NCI-H446 (cell line): ENCODE measurements at regions not wholly inside any gene's neighbourhood (a gene's known extent, or its start where the extent isn't known, plus 50 kb on each side); places are given as distances from the start of the nearest gene placed in this dataset.

Experiments used
- DNase-seq, 2 experiments: peaks; one replicate each; lab custom pipeline; 2025; lab: John Stamatoyannopoulos, UW

DNA sequence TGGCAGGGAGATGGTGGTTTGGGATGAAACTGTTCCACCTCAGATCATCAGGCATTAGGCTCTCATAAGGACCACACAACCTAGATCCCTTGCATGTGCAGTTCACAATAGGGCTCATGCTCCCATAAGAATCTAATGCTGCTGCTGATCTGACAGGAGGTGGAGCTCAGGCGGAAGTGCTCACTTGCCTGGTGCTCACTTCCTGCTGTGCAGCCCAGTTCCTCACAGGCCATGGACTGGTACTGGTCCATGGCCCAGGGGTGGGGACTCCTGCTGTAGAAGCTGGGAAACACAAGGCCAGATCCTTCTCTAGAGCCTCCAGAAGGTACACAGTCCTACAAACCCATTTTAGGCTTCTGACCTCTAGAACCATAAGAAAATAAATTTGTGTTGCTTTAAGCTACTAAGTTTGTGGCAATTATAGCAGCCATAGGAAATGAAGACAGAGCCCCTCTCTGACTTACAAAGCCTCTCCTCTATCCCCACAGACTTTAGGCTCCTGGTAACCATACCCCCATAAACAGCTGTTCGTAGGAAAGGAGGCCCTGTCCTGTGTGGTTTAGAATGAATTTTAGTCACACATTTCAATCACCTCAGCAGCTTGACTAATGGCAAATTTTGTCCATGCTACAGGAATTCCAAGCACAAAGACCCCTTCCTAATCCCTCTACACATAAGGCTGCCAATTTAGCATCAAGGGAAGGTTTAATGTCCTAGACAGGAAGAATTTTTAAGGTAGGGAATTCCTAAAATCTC, 206.1 kb upstream of the PHYHIPL start:
- no peak for DNase-seq

DNA sequence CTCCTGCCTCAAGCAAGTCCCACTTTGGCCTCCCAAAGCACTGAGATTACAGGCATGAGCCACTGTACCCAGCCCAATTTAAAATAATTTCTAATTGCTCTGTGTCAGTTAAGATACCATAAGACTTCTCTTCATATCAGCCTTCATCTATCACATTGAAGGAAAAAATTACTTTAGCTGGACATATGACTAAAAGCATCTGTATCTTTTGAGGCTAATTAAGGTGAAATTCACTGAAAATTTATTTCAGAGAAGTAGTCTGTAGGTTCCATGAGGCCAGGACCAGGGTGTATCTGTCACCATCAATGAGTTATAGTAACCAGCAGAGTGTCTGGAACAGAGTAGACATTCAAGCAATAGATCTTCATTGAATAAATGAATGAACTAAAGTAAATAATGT, 205.2 kb upstream of the PHYHIPL start:
- no peak for DNase-seq

DNA sequence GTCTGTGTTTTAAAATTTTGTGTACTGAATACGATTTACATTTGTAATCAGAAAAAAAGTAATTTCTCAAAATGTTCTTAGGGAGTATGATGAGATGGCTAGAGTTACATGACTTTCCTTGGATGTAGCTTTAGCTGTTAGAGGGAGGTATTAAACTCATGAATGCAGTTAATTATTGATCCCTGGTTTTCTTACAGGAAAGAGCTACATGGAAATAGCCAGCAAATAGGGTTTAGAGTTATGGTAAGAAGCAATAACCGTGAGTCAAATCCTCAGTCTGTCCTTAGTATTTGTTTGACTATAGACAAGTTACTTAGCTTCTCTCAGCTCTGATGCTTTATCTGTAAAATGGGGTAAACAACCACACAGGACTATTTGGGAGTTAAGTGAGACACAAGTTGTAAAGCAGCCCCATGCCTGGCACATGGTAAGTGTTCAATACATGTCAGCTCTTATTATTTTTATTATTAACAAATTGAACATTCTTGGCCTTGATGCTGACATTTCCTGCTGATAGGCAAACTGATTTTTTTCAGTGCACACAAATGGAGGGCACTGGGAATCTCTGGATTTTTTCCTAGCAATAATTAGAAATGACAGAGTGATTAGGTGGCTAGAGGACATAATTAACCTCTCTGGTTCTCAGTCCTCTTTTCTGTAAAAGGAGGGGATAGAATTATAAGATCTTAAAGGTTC, 204.5 kb upstream of the PHYHIPL start:
- DNase-seq = no peak

DNA sequence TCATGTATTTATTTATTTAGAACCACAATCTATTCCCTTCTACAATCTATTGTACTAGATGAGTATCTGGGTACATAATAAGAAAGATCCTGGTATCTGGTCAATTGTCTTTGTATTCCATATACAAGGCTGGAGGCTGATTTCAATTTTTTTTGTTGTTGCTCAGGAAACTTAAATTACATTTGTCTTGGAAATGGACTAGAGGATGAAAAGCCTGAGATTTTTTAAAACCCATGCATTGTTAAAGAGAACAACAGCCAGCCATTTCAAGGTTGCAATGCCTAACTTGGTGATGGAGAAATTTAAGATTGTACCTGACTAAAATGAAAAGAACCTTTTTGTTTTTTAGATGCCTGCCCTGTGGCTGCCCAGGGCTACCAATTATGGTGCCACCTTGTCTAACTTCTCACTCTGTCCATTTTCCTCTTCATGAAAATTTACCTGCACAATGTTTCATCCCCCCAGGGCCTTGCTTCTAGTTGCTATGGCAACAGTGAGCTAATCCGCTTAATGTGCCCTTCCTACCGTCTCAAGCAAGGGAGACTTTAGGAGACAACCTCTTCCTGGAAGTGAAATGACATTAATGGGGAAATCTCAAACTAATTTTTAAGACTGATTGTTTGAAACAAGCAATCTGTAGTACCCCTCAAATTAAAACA, 203.7 kb upstream of the PHYHIPL start:
- DNase-seq = no peak

DNA sequence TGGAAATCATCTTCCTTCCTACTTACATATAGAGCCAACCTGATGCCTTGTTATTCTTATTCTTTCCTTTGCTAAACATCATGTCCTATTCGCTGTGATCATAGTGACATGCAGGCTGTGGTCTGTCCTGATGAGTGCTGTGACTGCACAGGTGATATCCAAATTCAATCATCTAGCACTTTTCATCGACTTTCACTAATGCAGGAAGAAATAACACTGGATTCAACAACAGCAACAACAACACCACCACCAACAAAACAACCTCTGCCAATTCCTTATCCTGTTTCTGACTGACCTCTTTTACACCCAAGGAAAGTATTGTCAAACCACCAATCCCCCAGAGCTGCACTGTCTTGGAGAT, 203.2 kb upstream of the PHYHIPL start:
- no peak for DNase-seq

DNA sequence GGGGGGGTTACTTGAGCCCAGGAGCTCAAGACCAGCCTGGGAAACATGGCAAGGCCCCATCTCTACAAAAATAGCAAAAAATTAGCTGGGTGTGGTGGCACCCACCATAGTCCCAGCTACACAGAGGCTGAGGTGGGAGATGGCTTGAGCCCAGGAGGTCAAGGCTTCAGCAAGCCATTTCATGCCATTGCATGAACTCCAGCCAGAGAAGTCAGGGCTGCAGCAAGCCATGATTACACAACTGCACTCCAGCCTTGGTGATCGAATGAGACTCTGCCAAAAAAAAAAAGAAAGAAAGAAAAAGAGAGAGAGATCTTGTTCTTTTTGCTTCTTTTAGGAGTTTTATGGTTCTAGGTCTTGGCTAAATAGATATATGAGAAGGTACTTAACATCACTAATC, 200.2 kb upstream of the PHYHIPL start:
- no peak for DNase-seq

DNA sequence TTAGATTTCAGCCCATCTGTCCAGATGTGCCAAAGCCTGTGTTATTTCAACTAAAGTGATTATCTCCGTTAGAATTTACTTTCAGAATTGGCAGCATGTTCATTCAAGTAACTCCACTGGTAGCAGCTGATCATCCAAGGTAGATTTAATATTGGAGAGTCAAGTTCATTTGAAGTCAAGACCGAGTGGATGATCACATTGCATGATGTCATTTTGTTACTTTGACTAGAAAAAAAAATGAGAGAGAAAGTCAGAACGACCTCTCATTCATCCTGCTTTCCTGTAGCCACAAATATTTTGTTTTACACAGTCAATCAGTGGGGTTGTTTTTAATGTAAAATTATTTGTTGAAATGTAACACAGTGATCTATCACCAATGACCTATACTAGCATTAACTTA, 196.7 kb upstream of the PHYHIPL start:
- DNase-seq = no peak

DNA sequence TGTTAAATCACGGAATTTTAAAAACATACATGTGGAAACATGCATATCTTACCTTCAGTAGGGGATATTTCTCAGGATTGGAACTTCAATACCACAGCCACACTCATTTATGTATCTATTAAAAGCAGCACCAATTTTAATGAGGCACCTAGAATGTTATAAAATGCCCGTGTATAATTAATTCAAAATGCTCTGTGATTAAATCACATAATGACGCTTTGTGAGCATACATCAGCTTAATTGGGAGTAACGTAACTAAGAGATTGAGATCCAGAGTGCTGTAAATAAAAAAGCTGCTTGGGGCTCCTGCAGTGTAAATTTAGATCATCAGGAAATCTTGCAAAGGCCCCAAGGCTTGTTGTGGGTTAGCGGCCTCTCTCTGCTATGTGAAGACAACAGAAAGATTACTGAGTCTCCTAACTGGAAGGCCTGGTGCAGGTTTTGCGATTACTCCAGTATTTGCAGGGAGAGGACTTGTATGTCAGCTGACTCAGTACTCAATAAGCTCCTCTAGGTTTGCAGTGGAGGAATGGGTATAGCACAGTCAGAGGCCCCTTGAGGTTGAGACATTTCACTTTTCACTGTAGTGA, 195.5 kb upstream of the PHYHIPL start:
- DNase-seq = no peak

DNA sequence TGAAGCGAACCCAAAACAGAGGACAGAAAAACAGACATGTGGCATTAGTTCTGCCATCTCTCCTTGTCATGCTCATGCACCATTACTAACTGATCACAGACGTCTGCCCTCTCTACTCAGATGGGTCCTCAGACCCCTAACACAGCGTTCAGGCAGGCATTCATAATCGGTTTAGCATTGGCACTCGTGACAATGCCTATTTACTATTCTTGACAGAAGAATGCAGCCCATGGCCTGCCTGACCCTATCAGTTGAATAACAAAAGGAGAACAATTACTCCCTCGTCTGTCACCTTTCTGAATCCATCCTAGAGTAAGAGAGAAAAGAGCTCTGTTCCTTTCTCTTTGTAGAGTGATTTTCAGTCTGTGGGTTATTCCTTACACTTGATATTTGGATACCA, 194.6 kb upstream of the PHYHIPL start:
- no peak for DNase-seq

DNA sequence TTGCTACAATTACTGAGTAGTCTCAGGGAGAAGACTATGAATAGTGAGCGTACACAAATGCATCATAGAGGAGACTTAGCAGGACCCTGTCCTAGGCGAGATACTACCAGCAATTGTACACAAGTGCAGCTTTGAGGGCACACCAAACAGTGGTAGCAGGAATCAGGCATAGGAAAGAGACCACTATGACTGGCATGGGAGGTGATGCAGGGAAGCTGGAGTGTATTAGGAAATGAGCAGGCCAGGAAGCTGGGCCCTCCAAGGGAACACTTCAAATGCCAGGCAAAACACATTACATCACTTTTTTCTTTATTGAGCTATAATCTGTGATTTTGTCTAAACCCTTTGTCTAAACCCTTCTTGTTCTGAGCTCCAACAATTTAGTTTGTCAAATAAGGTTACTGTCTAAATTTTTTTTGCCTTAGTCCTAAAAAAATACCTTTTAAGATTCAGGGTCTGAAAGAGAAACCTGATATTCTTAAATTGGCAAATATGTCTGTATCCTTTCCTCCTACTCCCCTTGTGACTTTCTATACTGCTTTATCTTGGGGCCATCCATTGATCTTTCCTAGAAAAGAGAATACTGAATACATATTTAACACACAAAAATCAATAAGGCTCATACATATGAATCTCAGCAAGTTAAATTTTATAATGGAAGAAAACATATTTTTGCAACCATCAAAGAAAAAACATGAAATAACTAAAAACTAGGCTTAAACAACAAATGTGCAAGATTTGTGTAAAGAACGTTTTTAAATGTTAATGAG, 193.8 kb upstream of the PHYHIPL start:
- no peak for DNase-seq

DNA sequence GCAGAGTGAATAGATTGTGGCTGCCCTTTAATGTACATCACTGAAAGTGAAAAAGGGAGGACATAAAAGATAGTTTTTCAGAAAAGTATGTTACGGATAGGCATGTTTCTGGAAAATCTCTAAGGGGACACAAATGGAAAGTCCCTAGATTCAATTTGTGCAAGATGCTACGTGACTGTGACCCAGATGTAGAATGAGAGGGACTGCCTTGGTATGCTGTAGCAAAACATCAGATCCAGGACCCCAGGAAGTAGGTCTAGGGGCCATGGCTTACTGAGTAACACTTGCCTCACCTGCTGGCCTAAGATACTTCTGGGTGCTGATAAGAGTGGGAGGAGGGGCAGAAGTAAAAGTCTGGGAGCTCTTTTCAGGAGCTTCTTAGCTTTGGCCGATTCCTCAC, 191.2 kb upstream of the PHYHIPL start:
- no peak for DNase-seq

DNA sequence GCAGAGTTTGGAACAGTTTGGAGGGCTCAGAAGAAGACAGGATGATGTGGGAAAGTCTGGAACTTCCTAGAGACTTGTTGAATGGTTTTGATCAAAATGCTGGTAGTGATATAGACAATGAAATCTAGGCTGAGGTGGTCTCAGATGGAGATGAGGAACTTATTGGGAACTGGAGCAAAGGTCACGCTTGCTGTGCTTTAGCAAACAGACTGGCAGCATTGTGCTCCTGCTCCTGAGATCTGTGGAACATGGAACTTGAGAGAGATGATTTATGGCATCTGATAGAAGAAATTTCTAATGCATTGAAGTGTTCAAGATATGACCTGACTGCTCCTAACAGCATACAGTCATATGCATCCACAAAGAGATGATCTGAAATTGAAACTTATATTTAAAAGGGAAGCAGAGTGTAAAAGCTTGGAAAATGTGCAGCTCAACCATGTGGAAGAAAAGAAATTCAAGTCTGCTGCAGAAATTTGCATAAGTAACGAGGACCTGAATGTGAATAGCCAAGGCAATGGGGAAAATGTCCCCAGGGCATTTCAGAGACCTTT, 186.9 kb upstream of the PHYHIPL start:
- DNase-seq = no peak

DNA sequence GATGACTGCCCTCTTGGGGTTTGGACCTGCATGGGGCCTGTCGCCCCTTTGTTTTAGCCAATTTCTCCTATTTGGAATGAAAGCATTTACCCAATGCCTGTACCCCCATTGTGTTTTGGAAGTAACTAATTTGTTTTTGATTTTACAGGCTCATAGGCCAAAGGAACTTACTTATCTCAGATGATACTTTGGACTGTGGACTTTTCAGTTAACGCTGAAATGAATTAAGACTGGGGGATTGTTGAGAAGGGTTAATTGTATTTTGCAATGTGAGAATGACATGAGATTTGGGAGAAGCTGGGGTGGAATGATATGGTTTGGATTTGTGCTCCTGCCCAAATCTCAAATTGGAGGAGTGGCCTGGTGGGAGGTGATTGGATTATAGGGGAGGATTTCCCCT, 185.8 kb upstream of the PHYHIPL start:
- no peak for DNase-seq

DNA sequence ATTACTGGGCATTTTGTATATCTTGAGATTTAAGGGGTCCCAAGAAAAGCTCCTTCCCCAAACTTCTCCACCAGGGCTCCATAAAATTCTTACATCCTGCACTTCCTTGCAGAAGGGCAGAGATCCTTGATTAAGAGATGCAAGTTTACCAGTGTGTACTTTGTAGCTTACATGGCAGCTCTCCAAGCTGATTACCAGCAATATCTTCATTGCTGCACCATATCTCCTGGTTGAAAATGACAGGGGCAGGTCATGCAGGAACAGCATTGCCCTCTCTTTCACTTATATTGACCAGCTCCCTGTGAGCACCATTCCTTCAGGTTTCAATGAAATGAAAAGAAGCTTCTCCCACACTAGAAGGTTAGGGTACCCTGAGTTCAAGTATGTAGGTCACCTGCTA, 184.6 kb upstream of the PHYHIPL start:
- no peak for DNase-seq

DNA sequence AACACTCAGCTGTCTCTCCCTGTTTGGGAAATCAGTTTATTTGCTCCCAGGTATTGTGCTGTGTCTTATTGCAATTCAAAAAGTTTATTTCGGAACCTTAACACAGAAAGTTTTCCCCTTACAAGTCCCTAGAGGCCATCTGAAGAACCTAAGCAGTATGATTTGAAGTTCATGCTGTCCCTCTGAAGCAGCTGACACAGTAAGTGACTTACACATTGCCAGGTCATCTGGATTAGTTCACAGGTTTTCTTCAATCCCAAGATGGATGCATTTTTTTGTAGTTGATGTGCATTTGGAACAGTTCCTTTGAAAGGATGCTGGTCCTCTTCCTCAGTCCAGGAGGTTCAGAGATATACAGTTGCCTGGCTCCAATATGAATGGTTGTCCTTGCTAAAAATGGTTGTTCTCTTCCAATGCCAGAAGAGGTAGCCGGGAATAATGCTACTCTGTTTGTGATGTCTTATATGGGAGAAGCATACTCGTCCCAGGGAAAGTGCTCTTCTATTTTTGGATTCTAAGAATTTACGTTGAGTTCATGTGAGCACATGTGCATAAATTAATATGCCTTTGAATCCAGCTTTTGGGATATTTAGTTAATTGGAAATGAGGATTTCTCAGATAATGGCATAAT, 183.5 kb upstream of the PHYHIPL start:
- DNase-seq = no peak

DNA sequence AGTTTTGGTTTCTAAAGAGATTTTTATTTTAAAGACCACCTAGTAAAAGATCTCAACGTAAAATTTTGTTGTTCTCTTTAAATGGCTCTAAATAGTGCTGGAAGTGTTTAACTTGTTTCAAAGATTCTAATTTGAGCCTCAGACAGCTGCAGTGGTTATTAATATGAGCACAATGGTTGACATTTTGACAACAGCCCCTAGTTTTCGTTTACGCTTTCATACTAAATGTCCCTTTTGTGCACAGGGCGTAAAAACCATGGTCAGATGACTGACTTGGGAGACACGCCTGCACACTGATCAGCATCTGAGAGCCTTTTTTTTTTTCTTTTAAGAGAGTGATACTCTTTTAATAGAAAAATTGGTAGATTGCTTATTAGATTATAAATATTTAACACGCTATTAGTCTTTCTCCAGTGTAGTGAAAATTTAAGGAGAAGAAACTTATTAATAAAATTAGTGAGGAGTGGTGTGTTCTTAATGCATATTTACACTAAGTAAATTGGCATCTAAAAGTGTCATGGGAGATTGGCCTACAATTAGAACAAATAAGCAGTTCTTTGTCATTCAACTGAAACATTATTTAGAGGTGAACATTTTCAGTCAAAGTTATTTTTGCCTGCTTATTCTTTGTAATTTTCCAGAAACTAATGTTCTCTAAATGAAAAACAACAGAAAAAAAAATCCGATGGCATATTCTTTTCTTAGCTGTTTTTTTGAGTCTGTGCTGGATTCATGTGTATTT, 182.8 kb upstream of the PHYHIPL start:
- DNase-seq = no peak

DNA sequence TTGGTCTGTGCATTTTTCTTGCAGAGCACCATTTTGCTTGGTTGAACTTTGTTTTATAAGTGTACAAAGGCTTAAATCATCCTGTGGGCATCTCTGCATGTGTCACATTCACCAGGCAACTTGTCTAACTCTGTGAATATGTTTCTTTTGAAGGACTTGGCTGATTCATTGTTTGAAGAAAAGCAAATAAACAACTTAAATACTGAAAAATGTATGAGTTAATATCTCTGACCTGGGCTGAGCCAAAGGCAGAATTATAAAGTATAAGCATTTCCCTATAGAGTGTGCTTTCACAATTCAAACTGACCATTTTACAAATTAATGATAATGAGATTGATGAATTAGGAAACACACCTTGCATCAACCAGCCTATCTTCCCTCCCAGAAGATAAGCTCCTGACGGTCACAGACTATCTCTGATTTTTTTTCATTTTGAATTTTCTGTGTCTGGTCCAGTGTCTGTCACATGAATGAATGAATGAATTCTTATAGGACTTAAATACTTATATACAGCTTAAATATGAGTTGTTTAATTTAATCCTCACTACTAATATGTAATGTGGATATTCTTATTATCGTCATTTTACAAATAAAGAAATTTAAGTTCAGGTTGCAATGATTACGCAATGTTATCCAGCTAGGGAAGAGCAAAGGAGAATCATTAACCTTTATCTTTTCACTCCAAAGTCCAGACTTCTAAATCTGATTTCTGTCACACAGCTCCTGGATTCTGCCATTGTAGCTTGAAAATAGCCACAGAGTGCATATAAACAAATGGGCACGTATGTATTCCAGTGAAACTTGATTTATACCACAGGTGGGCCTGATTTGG, 182.0 kb upstream of the PHYHIPL start:
- no peak for DNase-seq

DNA sequence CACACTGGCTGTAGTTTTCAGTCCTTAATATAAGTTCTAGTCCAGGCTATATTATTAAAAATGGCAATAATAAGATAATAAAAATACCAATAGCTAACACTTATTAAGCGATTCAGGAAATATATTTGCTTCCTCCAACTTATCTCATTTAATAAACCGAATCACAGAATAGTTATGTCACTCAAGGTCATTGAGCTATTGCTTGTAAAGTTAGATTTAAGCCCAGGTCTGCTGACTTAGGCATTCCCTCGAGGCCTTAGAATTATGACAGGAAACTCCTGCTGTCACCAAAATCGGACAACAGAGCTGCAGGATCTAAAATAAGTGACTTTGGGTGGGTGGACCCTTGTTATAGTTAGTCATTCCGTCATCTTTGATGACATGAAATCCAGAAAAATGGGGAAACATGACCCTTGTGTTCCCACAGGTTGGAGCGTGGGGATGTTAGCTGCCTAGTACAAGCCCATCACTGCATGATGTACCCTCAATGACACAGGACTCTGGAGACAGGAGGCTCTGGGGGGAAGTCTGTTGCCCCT, 181.3 kb upstream of the PHYHIPL start:
- DNase-seq = no peak

DNA sequence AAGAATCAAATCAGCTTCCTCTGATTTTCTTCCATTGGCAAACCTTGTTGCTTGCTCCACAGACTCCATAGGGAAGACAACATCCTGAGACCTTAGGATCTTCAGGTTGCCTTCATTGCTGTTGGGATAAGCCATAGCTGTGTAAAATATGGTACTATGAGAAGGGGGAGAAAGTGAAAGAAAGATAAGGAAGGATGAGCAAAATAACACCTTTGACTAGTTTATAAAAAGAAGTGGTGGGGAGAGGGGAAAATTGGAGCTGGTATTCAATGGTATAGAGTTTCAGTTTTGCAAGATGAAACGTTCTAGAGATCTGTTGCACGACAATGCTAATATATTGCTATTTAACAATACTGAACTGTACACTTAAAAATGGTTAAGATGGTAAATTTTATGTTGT, 180.4 kb upstream of the PHYHIPL start:
- no peak for DNase-seq

DNA sequence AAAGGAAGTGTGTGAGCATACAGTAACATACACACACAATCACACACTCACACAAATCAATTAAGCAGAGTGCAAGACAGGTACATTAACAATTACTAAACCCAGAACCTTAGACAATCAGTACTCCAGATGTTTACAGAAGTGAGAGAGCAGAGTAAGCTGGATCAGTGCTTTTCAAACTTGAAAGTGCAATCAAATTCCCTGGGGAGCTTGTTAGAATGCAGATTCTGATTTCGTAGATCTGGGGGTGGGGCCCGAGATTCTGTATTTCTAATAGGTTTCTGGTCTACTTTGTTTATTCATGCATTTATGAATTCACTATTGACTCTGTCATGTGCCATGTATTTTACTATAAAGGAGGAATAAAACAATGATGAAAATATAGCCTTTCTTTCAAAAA, 179.6 kb upstream of the PHYHIPL start:
- no peak for DNase-seq
